ENCODE measurements at regions not wholly inside any gene's neighbourhood (a gene's known extent, or its start where the extent isn't known, plus 50 kb on each side); places are given as distances from the start of the nearest gene placed in this dataset.

DNA sequence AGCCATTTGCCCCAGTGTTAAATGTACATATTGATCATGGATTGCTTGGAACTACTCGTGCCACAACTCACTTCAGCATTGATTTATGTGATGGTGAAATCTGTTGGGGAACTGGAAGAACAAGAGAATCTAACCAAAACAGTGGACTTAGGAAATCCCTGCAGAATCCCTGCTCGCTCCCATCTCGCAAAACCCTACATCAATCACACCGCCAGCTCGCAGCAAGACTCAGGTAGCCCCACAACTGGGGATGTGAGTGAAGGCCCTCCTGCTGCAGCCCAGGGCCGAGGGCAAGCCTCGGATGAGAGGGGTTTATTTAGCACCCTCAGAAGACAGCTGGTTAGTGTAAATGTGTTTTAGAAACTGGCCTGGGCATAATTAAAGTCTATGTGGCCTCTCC, 171.6 kb downstream of the ANAPC1 start:
- TF ChIP-seq, protein P1, sequence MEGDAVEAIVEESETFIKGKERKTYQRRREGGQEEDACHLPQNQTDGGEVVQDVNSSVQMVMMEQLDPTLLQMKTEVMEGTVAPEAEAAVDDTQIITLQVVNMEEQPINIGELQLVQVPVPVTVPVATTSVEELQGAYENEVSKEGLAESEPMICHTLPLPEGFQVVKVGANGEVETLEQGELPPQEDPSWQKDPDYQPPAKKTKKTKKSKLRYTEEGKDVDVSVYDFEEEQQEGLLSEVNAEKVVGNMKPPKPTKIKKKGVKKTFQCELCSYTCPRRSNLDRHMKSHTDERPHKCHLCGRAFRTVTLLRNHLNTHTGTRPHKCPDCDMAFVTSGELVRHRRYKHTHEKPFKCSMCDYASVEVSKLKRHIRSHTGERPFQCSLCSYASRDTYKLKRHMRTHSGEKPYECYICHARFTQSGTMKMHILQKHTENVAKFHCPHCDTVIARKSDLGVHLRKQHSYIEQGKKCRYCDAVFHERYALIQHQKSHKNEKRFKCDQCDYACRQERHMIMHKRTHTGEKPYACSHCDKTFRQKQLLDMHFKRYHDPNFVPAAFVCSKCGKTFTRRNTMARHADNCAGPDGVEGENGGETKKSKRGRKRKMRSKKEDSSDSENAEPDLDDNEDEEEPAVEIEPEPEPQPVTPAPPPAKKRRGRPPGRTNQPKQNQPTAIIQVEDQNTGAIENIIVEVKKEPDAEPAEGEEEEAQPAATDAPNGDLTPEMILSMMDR (conservative IDR thresholded peaks at IDR 0.05), result no peak
- no peak for TF ChIP-seq ZFX (IDR thresholded peaks at IDR 0.05)
- H3K27ac ChIP-seq, result no peak overlapping the region

DNA sequence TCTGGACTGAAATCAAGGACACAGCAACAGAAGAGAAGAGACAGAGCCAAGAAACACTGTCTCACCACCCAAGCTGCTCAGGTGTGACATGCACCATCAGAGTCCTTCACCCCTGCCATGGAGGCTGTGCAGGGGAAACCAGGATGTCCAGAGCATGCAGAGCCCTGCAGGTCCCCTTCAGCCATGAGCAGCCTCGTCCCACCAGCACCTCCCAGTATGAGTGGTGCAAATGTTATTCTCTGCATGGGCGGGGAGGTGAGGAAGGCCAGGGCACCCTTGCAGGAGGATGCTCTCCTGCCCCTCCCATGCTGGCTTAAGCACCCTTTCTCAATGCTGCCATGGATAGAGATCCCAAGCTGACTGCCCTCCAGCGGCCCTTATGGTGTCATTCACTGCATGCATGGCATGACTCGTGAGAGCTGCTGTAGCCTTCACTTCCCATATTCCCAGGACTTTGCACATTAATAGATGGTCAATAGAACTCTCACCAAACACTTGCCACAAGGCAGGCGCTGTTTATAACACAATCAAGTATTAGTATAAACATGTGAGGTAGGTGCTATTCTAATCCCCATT, 171.0 kb downstream of the ANAPC1 start:
- TF ChIP-seq, protein P1 (conservative IDR thresholded peaks at IDR 0.05), result no peak
- no peak for TF ChIP-seq ZFX (IDR thresholded peaks at IDR 0.05)
- H3K27ac ChIP-seq, result no peak overlapping the region

DNA sequence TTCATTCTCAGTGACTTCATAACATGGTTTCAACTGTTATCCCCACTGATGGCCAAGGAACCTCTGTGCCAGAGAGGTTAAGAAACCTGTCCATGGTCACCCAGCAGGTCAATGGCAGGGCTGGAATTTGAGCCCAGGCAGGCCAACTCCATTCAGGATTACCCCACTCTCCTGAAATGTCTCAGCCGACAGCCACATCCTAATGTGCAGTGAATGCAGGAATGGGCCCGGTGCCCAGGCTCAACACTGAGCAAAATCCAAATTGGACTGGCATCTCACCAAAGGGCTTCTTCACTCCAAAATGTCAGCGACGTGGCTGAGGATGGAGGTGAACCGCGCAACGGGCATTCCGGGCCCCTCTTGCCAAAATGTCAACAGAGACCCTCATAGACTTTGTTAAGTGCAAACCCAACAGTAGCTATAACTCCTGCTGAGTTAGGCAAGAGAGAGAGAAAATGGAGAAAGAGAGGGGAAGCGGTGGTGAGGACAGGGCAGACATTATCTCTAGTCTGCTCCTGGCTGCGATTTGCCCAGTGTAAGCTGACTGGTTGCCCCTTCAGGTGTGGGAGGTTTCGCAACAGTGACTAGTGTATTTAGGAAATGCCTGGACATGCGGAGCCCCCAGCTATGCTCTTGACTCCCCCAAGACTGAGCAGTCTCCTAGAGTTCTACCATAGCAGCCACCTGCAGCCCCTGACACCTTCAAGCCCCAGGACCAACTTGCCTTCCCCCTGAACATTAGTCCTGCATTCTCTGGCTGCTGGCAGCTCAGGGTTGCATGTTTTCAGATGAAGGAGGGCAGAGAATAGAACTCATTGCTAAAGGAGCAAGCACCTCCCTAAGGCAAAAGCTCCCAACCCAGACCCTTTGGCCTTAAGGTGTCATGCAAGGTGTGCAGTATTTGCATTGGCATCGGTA, 167.7 kb downstream of the ANAPC1 start:
- no peak overlapping the region for H3K27ac ChIP-seq
- TF ChIP-seq ZFX (IDR thresholded peaks at IDR 0.05), result no peak
- TF ChIP-seq, protein P1 (conservative IDR thresholded peaks at IDR 0.05), result no peak

DNA sequence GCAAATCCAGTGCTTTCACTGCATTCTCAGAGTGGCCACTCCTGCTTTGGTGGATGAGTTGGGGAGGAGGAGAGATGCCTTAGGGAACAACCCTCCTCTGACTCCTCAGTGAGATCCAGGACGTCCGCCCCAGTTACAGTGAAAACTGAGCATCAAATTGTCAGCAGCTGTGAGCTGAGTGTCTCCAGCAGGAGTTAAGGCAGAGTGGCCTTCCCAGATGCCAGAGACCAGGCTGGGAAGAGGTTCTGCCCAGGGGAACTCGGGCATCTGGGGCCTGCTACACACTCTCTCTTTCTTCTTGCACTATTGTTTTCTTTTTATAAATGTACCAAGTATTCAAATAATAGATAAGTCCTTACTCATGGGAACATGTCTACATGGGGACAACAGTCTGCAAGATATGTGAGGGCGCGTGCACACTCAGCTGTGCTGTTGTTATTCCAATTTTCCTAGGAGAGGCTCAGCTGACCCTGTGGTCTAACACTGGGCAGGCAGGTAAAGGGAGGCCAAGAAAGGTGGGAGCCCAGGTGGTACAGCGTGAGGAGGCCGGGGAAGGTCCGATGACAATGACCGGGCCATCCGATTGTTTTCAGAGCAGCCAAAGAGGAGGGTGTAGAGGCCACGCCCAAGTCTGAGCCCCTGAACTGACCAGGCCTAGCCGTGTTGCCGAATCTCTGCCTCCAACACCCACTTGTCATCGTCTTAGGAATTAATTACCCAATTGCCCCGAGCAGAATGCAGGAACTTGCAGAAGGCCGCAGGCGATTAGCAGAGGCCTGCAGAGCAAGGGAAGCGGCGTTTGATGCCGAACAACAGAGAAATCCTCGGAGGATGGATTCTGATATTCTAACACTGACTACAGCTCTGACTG, 166.9 kb downstream of the ANAPC1 start:
- TF ChIP-seq, protein P1 (conservative IDR thresholded peaks at IDR 0.05), result no peak
- TF ChIP-seq ZFX (IDR thresholded peaks at IDR 0.05), result no peak
- no peak overlapping the region for H3K27ac ChIP-seq
